ENCODE measurements at regions not wholly inside any gene's neighbourhood (a gene's known extent, or its start where the extent isn't known, plus 50 kb on each side); places are given as distances from the start of the nearest gene placed in this dataset.

DNA sequence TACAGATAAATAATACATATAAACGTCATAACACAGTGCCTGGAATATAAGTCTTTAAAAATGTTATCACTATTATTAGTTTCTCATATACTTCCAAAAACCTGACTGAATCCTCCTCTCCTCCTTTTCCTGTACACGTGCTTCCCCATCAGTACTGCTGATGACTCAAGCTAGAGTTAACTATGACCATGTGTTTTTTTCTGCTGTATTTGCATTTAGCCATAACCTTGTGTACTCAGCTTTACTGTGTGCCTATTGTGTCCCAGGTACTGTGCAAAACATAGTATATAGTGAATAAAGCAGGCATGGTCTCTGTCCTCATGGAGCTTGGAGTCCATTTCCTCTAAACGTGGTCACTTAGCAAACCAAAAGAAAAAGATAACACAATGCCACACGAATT, 56.5 kb upstream of the ARHGAP32 start:
- Histone ChIP-seq H3K9me3 (no peaks in the 10 kb centered on the region), H3K27ac (no peak overlapping the region), H3K27me3 (no peaks in the 10 kb centered on the region), H3K4me3 (no peak overlapping the region), H3K36me3 (no peaks in the 10 kb centered on the region), H3K4me1 (peaks cover 0 to 17% (median 0%) of the 10 kb centered on the region in 9 donors)
- intact Hi-C loops (cut with DNase I) = no loop called here
- ATAC-seq (no peak), DNase-seq (no peak)
- no peak for TF ChIP-seq CTCF (IDR thresholded peaks at IDR 0.05)
- 62 to 67% methylated on average over 4 of the region's 4 CpGs for WGBS, 2 donors

DNA sequence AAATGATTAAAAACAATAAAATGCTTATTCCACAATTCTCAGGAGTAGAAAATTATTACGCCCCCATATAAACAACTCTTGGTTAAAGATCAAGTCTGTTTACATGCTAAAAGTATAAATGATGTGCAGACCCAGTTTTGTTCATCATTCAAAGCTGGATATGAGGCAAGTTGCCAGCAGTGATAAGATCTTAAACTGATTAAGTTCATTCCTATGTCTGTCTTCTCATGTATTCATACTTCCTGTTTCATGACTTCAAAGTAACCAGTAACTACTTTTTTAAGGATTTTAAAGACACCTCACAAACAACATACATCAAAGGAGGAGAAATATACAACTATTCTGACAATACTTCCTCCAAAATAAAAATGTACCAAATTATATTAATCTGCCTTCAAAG, 55.0 kb upstream of the ARHGAP32 start:
- H3K4me1 ChIP-seq = peaks cover 0 to 17% (median 0%) of the 10 kb centered on the region in 9 donors
- H3K4me3 ChIP-seq = no peak overlapping the region
- 82 to 90% methylated on average over 1 of the region's 1 CpG for WGBS, 2 donors
- no peaks in the 10 kb centered on the region for H3K27me3 ChIP-seq
- H3K9me3 ChIP-seq = no peaks in the 10 kb centered on the region
- no peaks in the 10 kb centered on the region for H3K36me3 ChIP-seq
- TF ChIP-seq CTCF (IDR thresholded peaks at IDR 0.05) = no peak
- intact Hi-C loops (cut with DNase I) = no loop called here
- no peak for ATAC-seq
- no peak for DNase-seq
- H3K27ac ChIP-seq = no peak overlapping the region

- no peak for ATAC-seq
- Histone ChIP-seq H3K27me3 (no peaks in the 10 kb centered on the region), H3K4me3 (no peak overlapping the region), H3K9me3 (no peaks in the 10 kb centered on the region), H3K36me3 (no peaks in the 10 kb centered on the region), H3K27ac (no peak overlapping the region), H3K4me1 (peaks cover 0 to 6% (median 0%) of the 10 kb centered on the region in 9 donors)
- intact Hi-C loops (cut with DNase I) = no loop called here
- TF ChIP-seq CTCF (IDR thresholded peaks at IDR 0.05) = no peak
- WGBS, 2 donors = 97% methylated on average over 2 of the region's 2 CpGs
- no peak for DNase-seq
These were observed 50.7 kb upstream of the ARHGAP32 start for GRCh38 chr11:129242855-129243254.
